SU-DHL-6 (cell line): ENCODE measurements at regions not wholly inside any gene's neighbourhood (a gene's known extent, or its start where the extent isn't known, plus 50 kb on each side); places are given as distances from the start of the nearest gene placed in this dataset.

Experiments used
- H2AFZ ChIP-seq: fragments of 200-600 bp; sonication (generic); 2 replicates; pipeline ENCODE4 v1.6.1; 2014; ENCODE audit warnings: low read depth, mild to moderate bottlenecking, moderate library complexity, mixed read lengths, antibody characterized with exemption, low read length; ENCODE audit not compliant: severe bottlenecking
- H3F3A ChIP-seq: fragments of 200-600 bp; shearing (Covaris generic); 2 replicates; pipeline ENCODE4 v1.6.0; 2016; ENCODE audit warnings: antibody characterized with exemption, mild to moderate bottlenecking; ENCODE audit not compliant: insufficient read depth
- H3K27ac ChIP-seq: fragments of 200-600 bp; sonication (generic); 2 replicates; pipeline ENCODE4 v1.5.1; 2016; ENCODE audit warnings: low read depth, mild to moderate bottlenecking, low read length, moderate library complexity, mixed read lengths
- H3K27me3 ChIP-seq: fragments of 200-600 bp; sonication (generic), shearing (Covaris generic); 2 replicates; pipeline ENCODE4 v1.6.0; 2014; ENCODE audit warnings: mild to moderate bottlenecking, low read length
- H3K36me3 ChIP-seq: fragments of 200-600 bp; sonication (generic); 2 replicates; pipeline ENCODE4 v1.6.1; 2014; ENCODE audit warnings: mild to moderate bottlenecking, low read length, mixed read lengths
- H3K4me2 ChIP-seq: fragments of 300-600, 200-600 bp; shearing (Covaris generic), sonication (generic); 2 replicates; pipeline ENCODE4 v1.6.0; 2014; ENCODE audit warnings: low read length, low read depth, mild to moderate bottlenecking; ENCODE audit not compliant: poor library complexity, severe bottlenecking
- H3K4me3 ChIP-seq: fragments of 200-600 bp; sonication (generic); 2 replicates; pipeline ENCODE4 v1.5.1; 2014; ENCODE audit warnings: antibody characterized with exemption, low read length, mild to moderate bottlenecking, mixed read lengths; ENCODE audit not compliant: insufficient read depth, poor library complexity, severe bottlenecking
- H3K79me2 ChIP-seq: fragments of 200-600 bp; sonication (generic); 2 replicates; pipeline ENCODE4 v1.6.1; 2014; ENCODE audit warnings: mild to moderate bottlenecking, low read length, moderate library complexity; ENCODE audit not compliant: insufficient read depth
- H3K9ac ChIP-seq: fragments of 200-600 bp; sonication (generic); 2 replicates; pipeline ENCODE4 v1.7.0; 2014; ENCODE audit warnings: mild to moderate bottlenecking, low read length
- H3K9me2 ChIP-seq: fragments of 200-600 bp; sonication (generic); replicated peaks from 2 replicates; pipeline ENCODE4 v1.6.1; 2014; ENCODE audit warnings: low read length; ENCODE audit not compliant: insufficient read depth
- H3K9me3 ChIP-seq: fragments of 200-600 bp; sonication (generic); 2 replicates; pipeline ENCODE4 v1.6.1; 2014; ENCODE audit warnings: low read length, mixed read lengths; ENCODE audit not compliant: insufficient read depth
- H4K20me1 ChIP-seq: fragments of 200-600 bp; sonication (generic); 2 replicates; pipeline ENCODE4 v1.6.1; 2014; ENCODE audit warnings: low read depth, mild to moderate bottlenecking, antibody characterized with exemption, low read length, moderate library complexity, mixed read lengths
- EZH2phosphoT487 ChIP-seq: fragments of 200-600 bp; sonication (generic), shearing (Covaris generic); conservative IDR thresholded peaks from 2 replicates; pipeline ENCODE4 v1.6.1; 2018; ENCODE audit warnings: mild to moderate bottlenecking, antibody characterized with exemption, low read length, moderate library complexity, mixed read lengths
- TF ChIP-seq, protein P1 (sequence below): fragments of 200-600 bp; sonication (generic); IDR thresholded peaks from one replicate; pipeline ENCODE4 v1.5.1; 2017; ENCODE audit warnings: antibody characterized with exemption, mild to moderate bottlenecking, low read length, moderate library complexity; ENCODE audit not compliant: insufficient read depth, poor library complexity, severe bottlenecking

DNA sequence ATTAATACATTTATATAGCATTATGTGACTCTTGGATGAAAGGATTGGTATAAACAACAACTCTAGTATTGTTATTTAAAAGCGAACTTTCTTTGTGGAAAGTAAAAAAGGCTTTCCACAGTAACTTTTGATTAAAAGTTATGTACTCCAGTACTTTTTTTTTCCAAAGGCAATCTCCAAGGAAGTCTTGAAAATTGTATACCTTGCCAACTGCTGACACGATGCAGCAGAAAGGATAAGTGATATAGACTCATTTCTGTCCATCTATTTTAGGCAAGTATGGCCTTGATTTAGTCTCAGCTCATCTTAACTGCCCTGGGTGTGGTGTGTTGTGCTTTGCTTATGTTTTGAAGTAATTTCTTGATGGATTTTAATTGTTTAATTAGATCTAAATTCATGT lies 79.7 kb downstream of the OTOL1 start:
- H3K4me3 ChIP-seq, result no peak overlapping the region
- no peaks in the 10 kb centered on the region for H3K79me2 ChIP-seq
- H3K4me2 ChIP-seq, result no peak overlapping the region
- no peaks in the 10 kb centered on the region for H3K27me3 ChIP-seq
- no peaks in the 10 kb centered on the region for H3K9me2 ChIP-seq
- no peaks in the 10 kb centered on the region for H3F3A ChIP-seq
- H4K20me1 ChIP-seq, result no peaks in the 10 kb centered on the region
- no peak overlapping the region for H3K27ac ChIP-seq
- H3K9ac ChIP-seq, result no peak overlapping the region
- no peak for TF ChIP-seq EZH2phosphoT487
- TF ChIP-seq, protein P1, sequence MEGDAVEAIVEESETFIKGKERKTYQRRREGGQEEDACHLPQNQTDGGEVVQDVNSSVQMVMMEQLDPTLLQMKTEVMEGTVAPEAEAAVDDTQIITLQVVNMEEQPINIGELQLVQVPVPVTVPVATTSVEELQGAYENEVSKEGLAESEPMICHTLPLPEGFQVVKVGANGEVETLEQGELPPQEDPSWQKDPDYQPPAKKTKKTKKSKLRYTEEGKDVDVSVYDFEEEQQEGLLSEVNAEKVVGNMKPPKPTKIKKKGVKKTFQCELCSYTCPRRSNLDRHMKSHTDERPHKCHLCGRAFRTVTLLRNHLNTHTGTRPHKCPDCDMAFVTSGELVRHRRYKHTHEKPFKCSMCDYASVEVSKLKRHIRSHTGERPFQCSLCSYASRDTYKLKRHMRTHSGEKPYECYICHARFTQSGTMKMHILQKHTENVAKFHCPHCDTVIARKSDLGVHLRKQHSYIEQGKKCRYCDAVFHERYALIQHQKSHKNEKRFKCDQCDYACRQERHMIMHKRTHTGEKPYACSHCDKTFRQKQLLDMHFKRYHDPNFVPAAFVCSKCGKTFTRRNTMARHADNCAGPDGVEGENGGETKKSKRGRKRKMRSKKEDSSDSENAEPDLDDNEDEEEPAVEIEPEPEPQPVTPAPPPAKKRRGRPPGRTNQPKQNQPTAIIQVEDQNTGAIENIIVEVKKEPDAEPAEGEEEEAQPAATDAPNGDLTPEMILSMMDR, result no peak
- H2AFZ ChIP-seq, result no peak overlapping the region
- no peaks in the 10 kb centered on the region for H3K9me3 ChIP-seq
- H3K36me3 ChIP-seq, result no peaks in the 10 kb centered on the region

DNA sequence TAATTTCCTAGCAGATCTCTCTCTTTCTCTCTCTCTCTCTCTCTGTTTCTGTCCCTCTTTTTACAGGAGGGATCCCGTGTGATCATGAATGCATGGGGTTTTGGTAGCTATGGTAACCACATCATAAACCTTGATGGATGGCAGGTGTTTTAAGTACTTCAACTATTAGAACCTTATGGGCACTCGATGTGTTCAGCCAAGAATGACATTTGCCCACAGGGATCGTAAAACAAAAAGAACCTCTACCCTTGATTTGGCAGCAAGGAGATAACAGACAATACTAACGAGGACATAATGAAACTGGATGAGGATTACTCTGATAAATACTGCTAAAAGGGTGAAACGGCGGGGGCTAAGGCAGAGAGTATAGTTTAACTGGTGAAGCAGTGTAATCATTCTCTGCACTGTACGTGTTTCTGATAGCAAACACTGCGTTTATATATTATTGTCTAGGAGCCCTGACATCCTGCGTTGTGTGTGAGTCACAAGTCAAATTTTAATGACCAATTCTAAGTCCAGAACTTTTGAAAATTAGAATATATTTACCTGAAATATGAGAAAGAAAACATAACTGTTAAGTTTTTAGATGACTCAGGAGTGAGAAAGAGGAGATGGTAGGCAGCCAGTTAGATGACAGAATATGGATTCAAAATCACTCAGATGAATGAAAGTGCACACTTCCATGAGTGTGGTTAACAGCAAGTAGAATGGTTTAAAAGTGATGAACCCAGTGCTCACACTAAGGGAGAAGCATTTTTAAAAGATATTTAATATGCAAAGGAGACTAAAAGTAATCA lies 80.3 kb downstream of the OTOL1 start:
- H3K4me3 ChIP-seq, result no peak overlapping the region

DNA sequence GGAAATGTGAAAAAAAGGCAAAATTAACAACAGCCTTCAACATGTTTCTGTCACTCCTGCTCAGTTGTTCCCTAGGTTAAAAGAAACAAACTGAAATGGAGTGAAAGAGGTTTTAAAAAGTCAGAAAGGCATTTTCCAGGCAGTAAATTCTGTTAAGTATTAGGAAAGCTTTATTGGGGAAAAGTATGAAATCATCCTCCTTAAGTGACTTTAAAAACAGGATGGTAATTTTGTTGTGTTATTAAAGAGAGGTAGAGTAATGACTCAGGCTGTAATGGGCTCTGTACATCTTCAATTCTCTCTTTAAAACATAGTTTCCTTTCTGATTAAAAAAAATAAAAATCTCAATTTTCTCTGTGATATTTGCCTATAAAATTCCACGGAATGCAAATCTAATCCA lies 81.1 kb downstream of the OTOL1 start:
- no peak overlapping the region for H3K4me3 ChIP-seq
- H3K9ac ChIP-seq, result no peak overlapping the region
- H3K9me2 ChIP-seq, result no peaks in the 10 kb centered on the region
- H4K20me1 ChIP-seq, result no peaks in the 10 kb centered on the region
- TF ChIP-seq, protein P1, result no peak
- TF ChIP-seq EZH2phosphoT487, result no peak
- no peak overlapping the region for H2AFZ ChIP-seq
- no peaks in the 10 kb centered on the region for H3K79me2 ChIP-seq
- H3K27ac ChIP-seq, result no peak overlapping the region
- no peaks in the 10 kb centered on the region for H3K27me3 ChIP-seq
- no peaks in the 10 kb centered on the region for H3K9me3 ChIP-seq
- H3K4me2 ChIP-seq, result no peak overlapping the region
- no peaks in the 10 kb centered on the region for H3F3A ChIP-seq
- no peaks in the 10 kb centered on the region for H3K36me3 ChIP-seq

More for the DNA sequence above, 80.3 kb downstream of the OTOL1 start:
- TF ChIP-seq EZH2phosphoT487, result no peak
- TF ChIP-seq, protein P1, result no peak
- Histone ChIP-seq H3K27me3 (no peaks in the 10 kb centered on the region), H3K9me2 (no peaks in the 10 kb centered on the region), H3K4me2 (no peak overlapping the region), H3F3A (no peaks in the 10 kb centered on the region), H3K9ac (no peak overlapping the region), H3K27ac (no peak overlapping the region), H2AFZ (no peak overlapping the region), H4K20me1 (no peaks in the 10 kb centered on the region), H3K9me3 (no peaks in the 10 kb centered on the region), H3K79me2 (no peaks in the 10 kb centered on the region), H3K36me3 (no peaks in the 10 kb centered on the region)
